ENCODE measurements at regions not wholly inside any gene's neighbourhood (a gene's known extent, or its start where the extent isn't known, plus 50 kb on each side); places are given as distances from the start of the nearest gene placed in this dataset.

- no peak for DNase-seq
These were observed 136.5 kb upstream of the CPEB2 start for GRCh38 chr4:14865804-14866203.

GRCh38 chr4:14867847-14868246, 134.4 kb upstream of the CPEB2 start:
- DNase-seq: no peak
- Histone ChIP-seq H3K4me1 (ENCODE audit: insufficient read depth, low read length) (no peaks in the 10 kb centered on the region), H3K27me3 (ENCODE audit: insufficient read depth, low read length, poor library complexity, severe bottlenecking) (no peaks in the 10 kb centered on the region), H3K4me3 (ENCODE audit: low read length) (no peak overlapping the region), H3K36me3 (ENCODE audit: insufficient read depth, low read length) (no peaks in the 10 kb centered on the region), H3K9me3 (ENCODE audit: low read length) (no peaks in the 10 kb centered on the region), H3K27ac (ENCODE audit: low read depth, low read length) (no peak overlapping the region)
- no peaks in the 10 kb centered on the region for H3K36me3 Mint-ChIP-seq
- H3K27me3 Mint-ChIP-seq: peaks cover 3 to 31% of the 10 kb centered on the region in 2 donors
- POLR2A ChIA-PET: no interaction called here
- H3K4me3 Mint-ChIP-seq: no peak overlapping the region
- CTCF ChIA-PET: interaction anchor here (1.5 kb wide), 1 partner anchor 12 kb away, joined by 3 read pairs; no protein-coding TSS in a partner anchor
- H3K27ac Mint-ChIP-seq: no peak overlapping the region
- no peaks in the 10 kb centered on the region for H3K4me1 Mint-ChIP-seq
- H3K9me3 Mint-ChIP-seq: no peaks in the 10 kb centered on the region

More at GRCh38 chr4:14865804-14866203, 136.5 kb upstream of the CPEB2 start:
- no peaks in the 10 kb centered on the region for H3K4me1 ChIP-seq (ENCODE audit: insufficient read depth, low read length)
- ChIA-PET POLR2A (no interaction called here), CTCF (no interaction called here)
- H3K27ac Mint-ChIP-seq: peak overlapping the region in 1 of 8 donors; percentile 43
- no peaks in the 10 kb centered on the region for H3K9me3 Mint-ChIP-seq
- H3K4me3 Mint-ChIP-seq: no peak overlapping the region
- no peaks in the 10 kb centered on the region for H3K9me3 ChIP-seq (ENCODE audit: low read length)
- peaks cover 7 to 25% of the 10 kb centered on the region in 2 donors for H3K27me3 Mint-ChIP-seq
- no peak overlapping the region for H3K4me3 ChIP-seq (ENCODE audit: low read length)
- H3K27ac ChIP-seq (ENCODE audit: low read depth, low read length): no peak overlapping the region
- H3K4me1 Mint-ChIP-seq: no peaks in the 10 kb centered on the region
- no peaks in the 10 kb centered on the region for H3K36me3 ChIP-seq (ENCODE audit: insufficient read depth, low read length)
- no peaks in the 10 kb centered on the region for H3K27me3 ChIP-seq (ENCODE audit: insufficient read depth, low read length, poor library complexity, severe bottlenecking)
- H3K36me3 Mint-ChIP-seq: no peaks in the 10 kb centered on the region

GRCh38 chr4:14868426-14869395, 133.6 kb upstream of the CPEB2 start:
- no peak overlapping the region for H3K27ac Mint-ChIP-seq
- peaks cover 3 to 26% of the 10 kb centered on the region in 2 donors for H3K27me3 Mint-ChIP-seq
- Histone ChIP-seq H3K27me3 (ENCODE audit: insufficient read depth, low read length, poor library complexity, severe bottlenecking) (no peaks in the 10 kb centered on the region), H3K4me3 (ENCODE audit: low read length) (no peak overlapping the region), H3K9me3 (ENCODE audit: low read length) (no peaks in the 10 kb centered on the region), H3K36me3 (ENCODE audit: insufficient read depth, low read length) (no peaks in the 10 kb centered on the region), H3K27ac (ENCODE audit: low read depth, low read length) (no peak overlapping the region), H3K4me1 (ENCODE audit: insufficient read depth, low read length) (no peaks in the 10 kb centered on the region)
- no peaks in the 10 kb centered on the region for H3K36me3 Mint-ChIP-seq
- no peaks in the 10 kb centered on the region for H3K9me3 Mint-ChIP-seq
- no peaks in the 10 kb centered on the region for H3K4me1 Mint-ChIP-seq
- ChIA-PET POLR2A (no interaction called here), CTCF (interaction anchor here (1.5 kb wide), 1 partner anchor 13 kb away, joined by 3 read pairs; no protein-coding TSS in a partner anchor)
- DNase-seq: no peak
- no peak overlapping the region for H3K4me3 Mint-ChIP-seq

- Mint-ChIP-seq H3K27me3 (peaks cover 2 to 26% of the 10 kb centered on the region in 2 donors), H3K36me3 (no peaks in the 10 kb centered on the region), H3K27ac (peak overlapping the region in 3 of 8 donors; percentile 21 to 74 (median 73)), H3K9me3 (no peaks in the 10 kb centered on the region), H3K4me3 (no peak overlapping the region), H3K4me1 (peaks cover 14 to 20% (median 19%) of the 10 kb centered on the region in 3 donors)
- CTCF ChIA-PET: no interaction called here
- Histone ChIP-seq H3K4me1 (ENCODE audit: insufficient read depth, low read length) (peaks cover 1% of the 10 kb centered on the region), H3K9me3 (ENCODE audit: low read length) (no peaks in the 10 kb centered on the region), H3K27ac (ENCODE audit: low read depth, low read length) (no peak overlapping the region), H3K4me3 (ENCODE audit: low read length) (no peak overlapping the region), H3K36me3 (ENCODE audit: insufficient read depth, low read length) (no peaks in the 10 kb centered on the region), H3K27me3 (ENCODE audit: insufficient read depth, low read length, poor library complexity, severe bottlenecking) (no peaks in the 10 kb centered on the region)
- POLR2A ChIA-PET: no interaction called here
- DNase-seq: peak in 3 of 5 donors; percentile 5 to 8 (median 6)
These were observed 130.4 kb upstream of the CPEB2 start for GRCh38 chr4:14871676-14872430.

GRCh38 chr4:14874990-14875389, 127.3 kb upstream of the CPEB2 start:
- no peaks in the 10 kb centered on the region for H3K27me3 ChIP-seq (ENCODE audit: insufficient read depth, low read length, poor library complexity, severe bottlenecking)
- DNase-seq: no peak
- ChIA-PET CTCF (no interaction called here), POLR2A (no interaction called here)
- H3K9me3 ChIP-seq (ENCODE audit: low read length): no peaks in the 10 kb centered on the region
- no peak overlapping the region for H3K27ac ChIP-seq (ENCODE audit: low read depth, low read length)
- no peaks in the 10 kb centered on the region for H3K36me3 ChIP-seq (ENCODE audit: insufficient read depth, low read length)
- Mint-ChIP-seq H3K27me3 (peaks cover 0 to 8% of the 10 kb centered on the region in 2 donors), H3K4me1 (peaks cover 25 to 34% (median 29%) of the 10 kb centered on the region in 3 donors), H3K27ac (peak overlapping the region in 6 of 8 donors; percentile 16 to 80 (median 57)), H3K36me3 (no peaks in the 10 kb centered on the region), H3K4me3 (peak overlapping the region in 3 of 7 donors; percentile 24 to 71 (median 38)), H3K9me3 (no peaks in the 10 kb centered on the region)
- peaks cover 7% of the 10 kb centered on the region for H3K4me1 ChIP-seq (ENCODE audit: insufficient read depth, low read length)
- H3K4me3 ChIP-seq (ENCODE audit: low read length): no peak overlapping the region

- H3K4me1 ChIP-seq (ENCODE audit: insufficient read depth, low read length): peaks cover 7% of the 10 kb centered on the region
- no peaks in the 10 kb centered on the region for H3K27me3 ChIP-seq (ENCODE audit: insufficient read depth, low read length, poor library complexity, severe bottlenecking)
- Mint-ChIP-seq H3K27me3 (peaks cover 0 to under 1% of the 10 kb centered on the region in 2 donors), H3K9me3 (no peaks in the 10 kb centered on the region), H3K36me3 (no peaks in the 10 kb centered on the region), H3K27ac (peak overlapping the region; percentile 31 to 89 (median 82)), H3K4me3 (peak overlapping the region in 6 of 7 donors; percentile 3 to 66 (median 41)), H3K4me1 (peaks cover 25 to 34% (median 29%) of the 10 kb centered on the region in 3 donors)
- POLR2A ChIA-PET: no interaction called here
- peak in 1 of 5 donors; percentile 12 for DNase-seq
- no peaks in the 10 kb centered on the region for H3K36me3 ChIP-seq (ENCODE audit: insufficient read depth, low read length)
- H3K9me3 ChIP-seq (ENCODE audit: low read length): no peaks in the 10 kb centered on the region
- no peak overlapping the region for H3K4me3 ChIP-seq (ENCODE audit: low read length)
- no peak overlapping the region for H3K27ac ChIP-seq (ENCODE audit: low read depth, low read length)
- CTCF ChIA-PET: no interaction called here
These were observed 124.7 kb upstream of the CPEB2 start for GRCh38 chr4:14877246-14878225.

GRCh38 chr4:14878681-14879080, 123.6 kb upstream of the CPEB2 start:
- Mint-ChIP-seq H3K27me3 (no peaks in the 10 kb centered on the region), H3K4me3 (no peak overlapping the region), H3K36me3 (no peaks in the 10 kb centered on the region), H3K4me1 (peaks cover 25 to 34% (median 29%) of the 10 kb centered on the region in 3 donors), H3K9me3 (no peaks in the 10 kb centered on the region), H3K27ac (peak overlapping the region in 6 of 8 donors; percentile 5 to 88 (median 46))
- no peak for DNase-seq
- H3K4me3 ChIP-seq (ENCODE audit: low read length): no peak overlapping the region
- peaks cover 7% of the 10 kb centered on the region for H3K4me1 ChIP-seq (ENCODE audit: insufficient read depth, low read length)
- ChIA-PET CTCF (no interaction called here), POLR2A (no interaction called here)
- H3K27ac ChIP-seq (ENCODE audit: low read depth, low read length): no peak overlapping the region
- H3K27me3 ChIP-seq (ENCODE audit: insufficient read depth, low read length, poor library complexity, severe bottlenecking): no peaks in the 10 kb centered on the region
- H3K9me3 ChIP-seq (ENCODE audit: low read length): no peaks in the 10 kb centered on the region
- H3K36me3 ChIP-seq (ENCODE audit: insufficient read depth, low read length): no peaks in the 10 kb centered on the region

Measured in CD8-positive, alpha-beta memory T cell (primary cell).